Ishikawa (cell line): ENCODE measurements at regions not wholly inside any gene's neighbourhood (a gene's known extent, or its start where the extent isn't known, plus 50 kb on each side); places are given as distances from the start of the nearest gene placed in this dataset.

Source experiments
- CEBPB ChIP-seq: IDR thresholded peaks from 2 replicates; pipeline ENCODE4 v1.6.1; 2012
- CREB1 ChIP-seq: IDR thresholded peaks from 2 replicates; pipeline ENCODE4 v1.6.1; 2012; ENCODE audit warnings: low read depth
- EGR1 ChIP-seq: IDR thresholded peaks from 2 replicates; pipeline ENCODE4 v1.6.1; 2012
- EP300 ChIP-seq: IDR thresholded peaks from 2 replicates; pipeline ENCODE4 v1.6.1; 2012; ENCODE audit warnings: borderline replicate concordance
- FOXM1 ChIP-seq: IDR thresholded peaks from 2 replicates; pipeline ENCODE4 v1.6.1; 2012; ENCODE audit warnings: low read depth, borderline replicate concordance
- MAX ChIP-seq: IDR thresholded peaks from 2 replicates; pipeline ENCODE4 v1.6.1; 2012
- NFIC ChIP-seq: IDR thresholded peaks from 2 replicates; pipeline ENCODE4 v1.6.1; 2012
- RAD21 ChIP-seq: IDR thresholded peaks from 2 replicates; pipeline ENCODE4 v1.6.1; 2012; ENCODE audit warnings: low read depth
- REST ChIP-seq: IDR thresholded peaks from 2 replicates; pipeline ENCODE4 v1.6.1; 2012; ENCODE audit warnings: low read depth, mild to moderate bottlenecking
- TAF1 ChIP-seq: IDR thresholded peaks from 2 replicates; pipeline ENCODE4 v1.6.1; 2012; ENCODE audit warnings: low read depth, mild to moderate bottlenecking
- TCF12 ChIP-seq: IDR thresholded peaks from 2 replicates; pipeline ENCODE4 v1.6.1; 2012; ENCODE audit warnings: low read depth
- TEAD4 ChIP-seq: IDR thresholded peaks from 2 replicates; pipeline ENCODE4 v1.6.1; 2012
- USF1 ChIP-seq: IDR thresholded peaks from 2 replicates; pipeline ENCODE4 v1.6.1; 2012
- YY1 ChIP-seq: IDR thresholded peaks from 2 replicates; pipeline ENCODE4 v1.6.1; 2012; ENCODE audit warnings: low read depth
- ZBTB7A ChIP-seq: IDR thresholded peaks from 2 replicates; pipeline ENCODE4 v1.6.1; 2012; ENCODE audit warnings: low read depth

GRCh38 chr16:76976756-76977155 is 214.2 kb upstream of the MON1B start:
- no peak for TF ChIP-seq EP300
- TF ChIP-seq TAF1 = no peak
- no peak for TF ChIP-seq RAD21
- TF ChIP-seq EGR1 = no peak
- no peak for TF ChIP-seq USF1
- TF ChIP-seq TCF12 = no peak

- TF ChIP-seq MAX (no peak), EGR1 (no peak), YY1 (no peak), TEAD4 (no peak), RAD21 (no peak), FOXM1 (no peak), NFIC (no peak), TAF1 (no peak), EP300 (no peak), REST (no peak), TCF12 (no peak), ZBTB7A (no peak), USF1 (no peak), CEBPB (no peak), CREB1 (no peak)
Observed at GRCh38 chr16:76984196-76984595, 206.8 kb upstream of the MON1B start.

- TF ChIP-seq YY1 (no peak), MAX (no peak), FOXM1 (no peak), USF1 (no peak), CREB1 (no peak), TEAD4 (no peak), EGR1 (no peak), TCF12 (no peak), REST (no peak), RAD21 (no peak), TAF1 (no peak), CEBPB (no peak), NFIC (no peak), ZBTB7A (no peak), EP300 (no peak)
Observed at GRCh38 chr16:76985392-76986045, 205.5 kb upstream of the MON1B start.

- TF ChIP-seq RAD21 = no peak
- TF ChIP-seq TAF1 = no peak
- TF ChIP-seq TEAD4 = no peak
- TF ChIP-seq CREB1 = no peak
- no peak for TF ChIP-seq EGR1
- no peak for TF ChIP-seq TCF12
- TF ChIP-seq ZBTB7A = no peak
- TF ChIP-seq CEBPB = no peak
- TF ChIP-seq YY1 = no peak
- no peak for TF ChIP-seq NFIC
- no peak for TF ChIP-seq USF1
- TF ChIP-seq MAX = no peak
- TF ChIP-seq EP300 = no peak
- TF ChIP-seq REST = no peak
Observed at GRCh38 chr16:76988526-76988925, 202.5 kb upstream of the MON1B start.
